ENCODE measurements at regions not wholly inside any gene's neighbourhood (a gene's known extent, or its start where the extent isn't known, plus 50 kb on each side); places are given as distances from the start of the nearest gene placed in this dataset.

DNA sequence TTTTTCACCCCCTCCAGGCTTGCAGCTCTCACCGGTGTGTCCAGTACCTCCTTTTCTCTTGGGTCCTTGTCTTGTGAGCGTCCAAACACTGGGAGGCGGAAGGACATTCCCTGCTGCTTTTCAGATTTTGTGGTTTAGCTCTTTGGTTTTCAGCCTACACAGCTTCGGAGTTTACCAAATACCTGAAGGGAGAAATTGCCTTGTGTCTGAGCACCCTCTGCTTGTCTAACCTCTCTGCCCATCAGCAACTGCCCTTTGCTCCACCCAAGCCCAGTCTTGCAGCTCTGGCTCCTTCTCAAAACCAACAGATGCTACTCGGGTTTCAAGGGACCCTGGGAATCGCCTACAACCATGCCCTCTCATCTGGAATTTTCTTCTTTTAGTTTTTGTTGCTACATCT, 519.1 kb upstream of the IGFBP3 start:
- Histone ChIP-seq H3K27ac (no peak overlapping the region), H3K4me3 (no peak overlapping the region), H3K9me3 (no peaks in the 10 kb centered on the region), H3K36me3 (replicated peaks in 1 of 2; ENCODE audit: insufficient read depth in 1 of 2, low read depth in 2 of 2) (no peaks in the 10 kb centered on the region), H3K27me3 (no peaks in the 10 kb centered on the region), H3K4me1 (no peaks in the 10 kb centered on the region)
- intact Hi-C loops (cut with DNase I) = no loop called here
- ATAC-seq = no peak
- 47 to 65% methylated on average over 6 of the region's 6 CpGs for WGBS, 2 donors
- DNase-seq = no peak
- TF ChIP-seq, protein P1, sequence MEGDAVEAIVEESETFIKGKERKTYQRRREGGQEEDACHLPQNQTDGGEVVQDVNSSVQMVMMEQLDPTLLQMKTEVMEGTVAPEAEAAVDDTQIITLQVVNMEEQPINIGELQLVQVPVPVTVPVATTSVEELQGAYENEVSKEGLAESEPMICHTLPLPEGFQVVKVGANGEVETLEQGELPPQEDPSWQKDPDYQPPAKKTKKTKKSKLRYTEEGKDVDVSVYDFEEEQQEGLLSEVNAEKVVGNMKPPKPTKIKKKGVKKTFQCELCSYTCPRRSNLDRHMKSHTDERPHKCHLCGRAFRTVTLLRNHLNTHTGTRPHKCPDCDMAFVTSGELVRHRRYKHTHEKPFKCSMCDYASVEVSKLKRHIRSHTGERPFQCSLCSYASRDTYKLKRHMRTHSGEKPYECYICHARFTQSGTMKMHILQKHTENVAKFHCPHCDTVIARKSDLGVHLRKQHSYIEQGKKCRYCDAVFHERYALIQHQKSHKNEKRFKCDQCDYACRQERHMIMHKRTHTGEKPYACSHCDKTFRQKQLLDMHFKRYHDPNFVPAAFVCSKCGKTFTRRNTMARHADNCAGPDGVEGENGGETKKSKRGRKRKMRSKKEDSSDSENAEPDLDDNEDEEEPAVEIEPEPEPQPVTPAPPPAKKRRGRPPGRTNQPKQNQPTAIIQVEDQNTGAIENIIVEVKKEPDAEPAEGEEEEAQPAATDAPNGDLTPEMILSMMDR (IDR thresholded peaks at IDR 0.05) = no peak
- TF ChIP-seq POLR2A (IDR thresholded peaks at IDR 0.05) = no peak

DNA sequence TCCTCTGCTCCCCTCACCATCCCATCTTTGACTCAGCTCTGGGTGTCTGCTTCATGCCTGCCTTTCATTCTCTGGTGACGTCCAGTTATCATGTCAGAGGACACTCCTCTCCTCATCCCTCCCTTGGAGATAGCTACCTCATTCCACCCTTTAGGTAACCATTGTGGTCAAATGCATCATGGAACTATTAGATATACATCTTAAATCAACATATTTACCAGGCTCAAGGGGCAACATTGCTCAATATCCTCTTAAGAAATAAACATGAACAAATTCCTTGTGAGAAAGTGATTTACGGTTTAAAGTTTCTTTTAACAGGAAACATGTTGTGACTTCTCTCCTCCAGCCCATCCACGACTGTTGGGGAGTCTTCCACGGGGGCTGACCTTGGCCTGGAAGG, 511.6 kb upstream of the IGFBP3 start:
- Histone ChIP-seq H3K9me3 (peaks cover 0 to 2% (median 0%) of the 10 kb centered on the region in 3 donors), H3K4me3 (no peak overlapping the region), H3K27me3 (no peaks in the 10 kb centered on the region), H3K27ac (no peak overlapping the region), H3K36me3 (replicated peaks in 1 of 2; ENCODE audit: insufficient read depth in 1 of 2, low read depth in 2 of 2) (no peaks in the 10 kb centered on the region), H3K4me1 (no peaks in the 10 kb centered on the region)
- intact Hi-C loops (cut with DNase I) = no loop called here
- TF ChIP-seq, protein P1 (IDR thresholded peaks at IDR 0.05) = no peak
- no peak for TF ChIP-seq POLR2A (IDR thresholded peaks at IDR 0.05)
- no peak for DNase-seq
- WGBS, 2 donors = 40 to 50% methylated on average over 4 of the region's 4 CpGs
- no peak for ATAC-seq

DNA sequence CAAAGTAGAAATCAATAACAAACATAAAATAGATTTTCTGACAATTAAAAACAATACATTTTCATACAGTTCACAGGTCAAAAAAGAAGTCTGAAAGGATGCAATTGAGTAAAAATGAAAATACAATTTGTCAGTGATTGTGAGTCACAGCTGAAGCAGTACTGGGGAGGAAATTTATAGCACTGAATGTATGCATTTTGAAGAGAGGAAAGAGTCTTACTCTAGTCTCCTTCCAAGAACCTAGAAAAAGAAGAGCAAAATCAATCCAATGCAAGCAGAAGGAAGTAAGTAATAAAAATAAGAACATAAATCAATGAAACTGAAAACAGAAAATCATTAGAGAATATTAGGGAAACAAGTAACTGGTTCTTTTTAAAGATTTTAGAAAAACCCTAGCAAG, 507.2 kb upstream of the IGFBP3 start:
- H3K27ac ChIP-seq = no peak overlapping the region
- no peaks in the 10 kb centered on the region for H3K4me1 ChIP-seq
- DNase-seq = no peak
- TF ChIP-seq, protein P1 (IDR thresholded peaks at IDR 0.05) = no peak
- no peak for TF ChIP-seq POLR2A (IDR thresholded peaks at IDR 0.05)
- no peaks in the 10 kb centered on the region for H3K27me3 ChIP-seq
- ATAC-seq = no peak
- no peaks in the 10 kb centered on the region for H3K36me3 ChIP-seq (replicated peaks in 1 of 2; ENCODE audit: insufficient read depth in 1 of 2, low read depth in 2 of 2)
- H3K9me3 ChIP-seq = no peaks in the 10 kb centered on the region
- intact Hi-C loops (cut with DNase I) = no loop called here
- no peak overlapping the region for H3K4me3 ChIP-seq

DNA sequence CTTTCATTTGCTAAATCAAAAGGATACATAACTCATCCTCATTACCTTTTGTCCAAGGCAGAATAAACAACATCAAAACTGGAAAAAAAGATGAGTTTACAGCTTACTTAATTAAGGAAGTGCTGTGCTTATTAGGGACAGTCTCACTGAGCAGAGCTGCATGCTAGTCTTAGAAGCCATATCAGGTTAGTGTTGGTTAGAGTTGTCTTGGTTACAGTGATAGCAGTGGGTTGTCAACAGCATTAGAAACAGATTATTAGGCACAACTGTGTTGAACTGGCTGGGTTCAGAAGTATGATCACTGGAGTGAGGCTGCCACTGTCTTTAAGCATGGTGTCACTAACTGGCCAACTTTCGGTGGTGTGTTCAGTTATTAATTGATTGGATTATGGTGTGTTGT, 503.9 kb upstream of the IGFBP3 start:
- ATAC-seq (no peak), DNase-seq (no peak)
- intact Hi-C loops (cut with DNase I) = no loop called here
- Histone ChIP-seq H3K27me3 (no peaks in the 10 kb centered on the region), H3K4me1 (peaks cover 5% of the 10 kb centered on the region), H3K9me3 (no peaks in the 10 kb centered on the region), H3K36me3 (replicated peaks in 1 of 2; ENCODE audit: insufficient read depth in 1 of 2, low read depth in 2 of 2) (no peaks in the 10 kb centered on the region), H3K4me3 (no peak overlapping the region), H3K27ac (no peak overlapping the region)
- TF ChIP-seq, protein P1 (IDR thresholded peaks at IDR 0.05) = no peak
- no peak for TF ChIP-seq POLR2A (IDR thresholded peaks at IDR 0.05)
- WGBS, 2 donors = 70 to 80% methylated on average over 1 of the region's 1 CpG

DNA sequence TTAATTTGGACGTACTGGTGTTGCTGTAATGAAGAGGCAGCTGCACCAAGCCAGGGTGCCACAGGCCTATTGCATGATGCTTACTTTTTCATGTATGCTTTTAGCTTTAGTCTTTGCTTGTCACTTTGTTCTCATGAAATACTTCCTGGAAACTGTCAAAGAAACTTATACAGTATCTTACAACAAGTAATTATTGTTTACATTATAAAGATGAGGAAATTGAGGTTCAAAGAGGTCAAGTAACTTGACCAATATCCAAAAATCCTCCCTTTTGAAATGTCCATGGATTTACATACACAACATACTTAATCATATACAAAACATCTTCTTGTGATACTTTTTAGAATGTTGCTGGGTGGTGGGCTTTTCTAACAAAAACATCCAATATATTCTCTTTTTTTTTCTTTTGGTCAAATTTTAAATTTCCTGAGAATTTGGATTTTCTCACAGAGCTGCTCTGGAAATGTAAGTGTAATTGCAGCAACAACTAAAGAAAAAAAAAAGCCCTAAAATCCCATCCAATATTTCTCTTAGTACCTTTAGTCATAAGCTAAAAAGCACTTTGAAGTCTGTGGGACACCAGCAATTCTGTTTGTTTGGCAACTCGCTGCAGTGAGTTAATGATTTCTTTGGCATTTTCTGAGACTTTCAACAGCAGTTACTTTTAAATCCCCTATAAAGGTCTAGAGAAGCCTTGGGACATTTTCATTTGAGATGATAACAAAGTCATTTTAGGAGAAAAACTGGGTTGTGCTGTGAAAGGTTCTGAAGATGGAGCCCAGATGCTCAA, 500.6 kb upstream of the IGFBP3 start:
- no peak for ATAC-seq
- 48% methylated on average over 2 of the region's 2 CpGs for WGBS, 2 donors

More for the DNA sequence above, 500.6 kb upstream of the IGFBP3 start:
- no peak overlapping the region for H3K27ac ChIP-seq
- intact Hi-C loops (cut with DNase I) = no loop called here
- TF ChIP-seq, protein P1 (IDR thresholded peaks at IDR 0.05) = no peak
- TF ChIP-seq POLR2A (IDR thresholded peaks at IDR 0.05) = no peak
- DNase-seq = no peak
- peaks cover 5% of the 10 kb centered on the region for H3K4me1 ChIP-seq
- no peaks in the 10 kb centered on the region for H3K27me3 ChIP-seq
- no peaks in the 10 kb centered on the region for H3K9me3 ChIP-seq
- no peak overlapping the region for H3K4me3 ChIP-seq
- H3K36me3 ChIP-seq (replicated peaks in 1 of 2; ENCODE audit: insufficient read depth in 1 of 2, low read depth in 2 of 2) = no peaks in the 10 kb centered on the region
